H1 (cell line): ENCODE measurements at regions not wholly inside any gene's neighbourhood (a gene's known extent, or its start where the extent isn't known, plus 50 kb on each side); places are given as distances from the start of the nearest gene placed in this dataset.
A peak's percentile ranks its signal among the peaks of the same experiment; 100 is the strongest.

Experiments used
- ATF2 ChIP-seq: IDR thresholded peaks from 2 replicates; pipeline ENCODE4 v1.6.1; 2012; ENCODE audit warnings: low read length, inconsistent platforms
- BRCA1 ChIP-seq: IDR thresholded peaks from 2 replicates; pipeline ENCODE4 v1.6.1; 2012; ENCODE audit warnings: low read depth, low read length, improper control_type of control experiment
- CHD2 ChIP-seq: IDR thresholded peaks from 2 replicates; pipeline ENCODE4 v1.6.1; 2012; ENCODE audit warnings: low read length, improper control_type of control experiment
- CREB1 ChIP-seq: IDR thresholded peaks from 2 replicates; pipeline ENCODE4 v1.6.1; 2012; ENCODE audit warnings: inconsistent platforms
- CTCF ChIP-seq, 3 experiments: IDR thresholded peaks; 1 replicate in 2 of 3; 2 replicates in 1 of 3; pipeline versions ENCODE4 v1.5.1 to v1.6.1; 2011; ENCODE audit warnings: low read length in 3 of 3, mild to moderate bottlenecking in 3 of 3, inconsistent platforms in 2 of 3, low read depth in 1 of 3, moderate library complexity in 1 of 3; ENCODE audit not compliant: insufficient read depth in 1 of 3; ENCODE audit errors: control extremely low read depth in 1 of 3
- JUN ChIP-seq: IDR thresholded peaks from 2 replicates; pipeline ENCODE4 v1.6.1; 2011; ENCODE audit warnings: low read depth, mild to moderate bottlenecking, improper control_type of control experiment, low read length
- JUND ChIP-seq: IDR thresholded peaks from 2 replicates; pipeline ENCODE4 v1.6.1; 2011; ENCODE audit warnings: mild to moderate bottlenecking, improper control_type of control experiment, low read length
- MAFK ChIP-seq: IDR thresholded peaks from 2 replicates; pipeline ENCODE4 v1.6.1; 2012; ENCODE audit warnings: low read depth, mild to moderate bottlenecking, improper control_type of control experiment, low read length
- POLR2A ChIP-seq, 2 experiments: IDR thresholded peaks; 1 replicate in 1 of 2; 2 replicates in 1 of 2; pipeline ENCODE4 v1.6.1; 2011; ENCODE audit warnings: low read depth in 2 of 2, low read length in 2 of 2, mild to moderate bottlenecking in 2 of 2; ENCODE audit errors: control extremely low read depth in 1 of 2
- POLR2AphosphoS5 ChIP-seq: IDR thresholded peaks from 2 replicates; pipeline ENCODE4 v1.6.1; 2011; ENCODE audit warnings: low read depth, low read length
- RAD21 ChIP-seq, 2 experiments: IDR thresholded peaks in 1 of 2; conservative IDR thresholded peaks in 1 of 2; 2 replicates each; pipeline ENCODE4 v1.6.1; 2011; ENCODE audit warnings: low read depth in 2 of 2, low read length in 2 of 2, improper control_type of control experiment in 1 of 2, inconsistent platforms in 1 of 2, mild to moderate bottlenecking in 1 of 2, moderate library complexity in 1 of 2
- SIN3A ChIP-seq, 2 experiments: IDR thresholded peaks in 1 of 2; conservative IDR thresholded peaks in 1 of 2; 2 replicates each; pipeline ENCODE4 v1.6.1; 2011 to 2012; ENCODE audit warnings: low read length in 2 of 2, improper control_type of control experiment in 1 of 2, low read depth in 1 of 2, mild to moderate bottlenecking in 1 of 2
- SP2 ChIP-seq: IDR thresholded peaks from 2 replicates; pipeline ENCODE4 v1.6.1; 2012; ENCODE audit warnings: mild to moderate bottlenecking, low read length, inconsistent platforms
- USF2 ChIP-seq: IDR thresholded peaks from 2 replicates; pipeline ENCODE4 v1.6.1; 2011; ENCODE audit warnings: low read length, improper control_type of control experiment

DNA sequence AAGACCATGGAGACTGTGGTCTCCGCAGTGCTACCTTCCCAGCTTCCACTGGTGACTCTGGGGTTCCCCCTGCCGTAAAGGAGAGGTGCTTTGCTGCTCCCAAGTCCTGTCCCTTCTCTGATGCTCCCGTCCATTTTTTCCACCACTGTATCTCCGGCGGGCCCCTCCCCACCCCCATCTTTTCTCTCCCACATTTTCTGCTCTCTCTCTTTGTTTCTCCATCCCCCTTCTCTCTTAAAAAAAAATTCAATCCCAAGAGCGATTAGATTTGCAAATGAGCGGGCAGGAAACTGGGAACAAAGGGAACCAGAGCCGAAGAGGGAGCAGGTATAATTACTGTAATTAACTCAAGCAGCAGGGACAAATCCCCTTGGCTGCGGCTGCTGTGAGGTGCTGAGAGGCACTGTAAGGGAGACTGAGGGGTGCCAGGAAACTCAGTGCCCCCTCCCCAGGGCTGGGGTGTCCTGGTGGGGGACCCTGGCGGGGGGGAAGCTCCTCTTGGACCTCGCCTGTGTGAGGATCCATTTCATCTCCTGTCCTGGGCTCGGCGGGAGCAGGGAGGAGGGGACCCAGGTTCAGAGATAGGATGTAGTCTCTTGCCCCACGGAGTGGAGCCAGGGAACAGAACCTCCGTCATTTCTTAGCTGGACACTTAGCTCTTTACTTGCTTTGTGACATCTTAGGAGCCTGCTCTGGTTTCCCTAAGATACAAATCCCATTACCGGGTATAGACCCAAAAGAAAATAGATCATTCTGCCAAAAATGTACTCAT, 140.4 kb upstream of the NRXN3 start:
- TF ChIP-seq BRCA1 (no peak), CTCF (IDR thresholded peaks at IDR 0.05; ENCODE audit: control extremely low read depth in 1 of 3, insufficient read depth in 1 of 3, low read depth in 1 of 3, low read length in 3 of 3) (peak in 1 of 3 experiments; percentile 16; a peak in 1 of 4 replicates), SP2 (no peak), POLR2A (IDR thresholded peaks at IDR 0.05; ENCODE audit: control extremely low read depth in 1 of 2, low read depth in 2 of 2, low read length in 2 of 2) (no peak), POLR2AphosphoS5 (no peak), JUN (no peak), CREB1 (no peak), ATF2 (no peak), JUND (no peak), CHD2 (no peak), MAFK (no peak), RAD21 (IDR thresholded peaks at IDR 0.05 in 1 of 2, conservative IDR thresholded peaks at IDR 0.05 in 1 of 2; ENCODE audit: low read depth in 2 of 2, low read length in 2 of 2) (no peak; a peak in 2 of 4 replicates), USF2 (no peak), SIN3A (conservative IDR thresholded peaks at IDR 0.05 in 1 of 2, IDR thresholded peaks at IDR 0.05 in 1 of 2; ENCODE audit: low read depth in 1 of 2, low read length in 2 of 2) (no peak)
